NT2/D1 (cell line): ENCODE measurements at regions not wholly inside any gene's neighbourhood (a gene's known extent, or its start where the extent isn't known, plus 50 kb on each side); places are given as distances from the start of the nearest gene placed in this dataset.

Source experiments
- DNase-seq: peaks from one replicate; pipeline ENCODE4 v3.0.0-alpha.2; 2011; ENCODE audit warnings: low read depth, low spot score
- H3K27me3 ChIP-seq: 2 replicates; pipeline ENCODE4 v1.6.0; 2011; ENCODE audit warnings: mild to moderate bottlenecking; ENCODE audit not compliant: insufficient read length, insufficient read depth
- H3K36me3 ChIP-seq: 2 replicates; pipeline ENCODE4 v1.6.1; 2011; ENCODE audit warnings: mild to moderate bottlenecking, low read length, mixed read lengths; ENCODE audit not compliant: insufficient read depth, insufficient read length
- H3K4me1 ChIP-seq: 2 replicates; pipeline ENCODE4 v1.5.1; 2011; ENCODE audit not compliant: insufficient read depth, insufficient read length
- H3K4me3 ChIP-seq: 2 replicates; pipeline ENCODE4 v1.5.1; 2011; ENCODE audit warnings: low read depth; ENCODE audit not compliant: insufficient read length
- H3K9ac ChIP-seq: 2 replicates; pipeline ENCODE4 v1.6.0; 2011; ENCODE audit warnings: low read depth; ENCODE audit not compliant: insufficient read length
- H3K9me3 ChIP-seq: 2 replicates; pipeline ENCODE4 v1.5.1; 2011; ENCODE audit warnings: mild to moderate bottlenecking, low read length; ENCODE audit not compliant: insufficient read depth
- SUZ12 ChIP-seq: IDR thresholded peaks from 2 replicates; pipeline ENCODE4 v1.6.1; 2011; ENCODE audit not compliant: insufficient read length, insufficient read depth; ENCODE audit errors: extremely low read depth
- YY1 ChIP-seq: IDR thresholded peaks from 2 replicates; pipeline ENCODE4 v1.6.1; 2011; ENCODE audit not compliant: insufficient read length, insufficient read depth
- ZNF274 ChIP-seq: IDR thresholded peaks from 2 replicates; pipeline ENCODE4 v1.6.1; 2011; ENCODE audit warnings: mild to moderate bottlenecking, low read depth, low read length

- H3K36me3 ChIP-seq, result no peaks in the 10 kb centered on the region
- H3K4me1 ChIP-seq, result no peaks in the 10 kb centered on the region
- H3K9ac ChIP-seq, result no peak overlapping the region
Measured at GRCh38 chr1:198922638-198923430, 284.0 kb downstream of the PTPRC start.

GRCh38 chr1:198923993-198924392 is 285.2 kb downstream of the PTPRC start:
- no peaks in the 10 kb centered on the region for H3K36me3 ChIP-seq
- no peaks in the 10 kb centered on the region for H3K27me3 ChIP-seq
- TF ChIP-seq YY1 (no peak), SUZ12 (no peak), ZNF274 (no peak)
- no peak for DNase-seq
- no peak overlapping the region for H3K9ac ChIP-seq
- H3K4me3 ChIP-seq, result no peak overlapping the region
- no peaks in the 10 kb centered on the region for H3K4me1 ChIP-seq
- H3K9me3 ChIP-seq, result no peaks in the 10 kb centered on the region

More at GRCh38 chr1:198922638-198923430, 284.0 kb downstream of the PTPRC start:
- TF ChIP-seq SUZ12 (no peak), YY1 (no peak), ZNF274 (no peak)
- Histone ChIP-seq H3K9me3 (no peaks in the 10 kb centered on the region), H3K27me3 (no peaks in the 10 kb centered on the region), H3K4me3 (no peak overlapping the region)
- no peak for DNase-seq

GRCh38 chr1:198925567-198925966 is 286.7 kb downstream of the PTPRC start:
- H3K4me3 ChIP-seq, result no peak overlapping the region
- H3K9me3 ChIP-seq, result no peaks in the 10 kb centered on the region
- H3K9ac ChIP-seq, result no peak overlapping the region
- DNase-seq, result no peak
- H3K27me3 ChIP-seq, result no peaks in the 10 kb centered on the region
- TF ChIP-seq SUZ12 (no peak), YY1 (no peak), ZNF274 (no peak)
- H3K36me3 ChIP-seq, result no peaks in the 10 kb centered on the region
- no peaks in the 10 kb centered on the region for H3K4me1 ChIP-seq

DNA sequence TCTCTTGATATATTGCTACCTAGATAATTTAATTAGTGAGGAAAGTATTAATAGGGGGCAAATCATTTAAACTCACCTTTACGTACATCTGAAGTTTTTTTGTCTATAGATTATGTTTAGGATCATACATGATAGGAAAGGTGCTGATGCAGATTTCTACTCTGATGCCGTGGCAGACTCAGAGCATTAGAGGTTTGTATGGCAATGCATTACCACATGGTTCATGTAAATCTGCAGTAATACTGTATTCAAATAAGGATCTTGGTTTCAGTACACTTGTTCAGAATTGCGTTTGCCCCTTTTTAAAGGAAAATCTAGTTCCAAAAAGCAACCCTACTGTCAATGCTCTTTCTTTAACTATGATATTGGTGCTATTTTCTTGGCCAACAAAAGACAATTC is 288.3 kb downstream of the PTPRC start:
- no peak for DNase-seq
- TF ChIP-seq ZNF274 (no peak), SUZ12 (no peak), YY1 (no peak)
- Histone ChIP-seq H3K9me3 (no peaks in the 10 kb centered on the region), H3K27me3 (no peaks in the 10 kb centered on the region), H3K9ac (no peak overlapping the region), H3K36me3 (no peaks in the 10 kb centered on the region), H3K4me1 (no peaks in the 10 kb centered on the region), H3K4me3 (no peak overlapping the region)

DNA sequence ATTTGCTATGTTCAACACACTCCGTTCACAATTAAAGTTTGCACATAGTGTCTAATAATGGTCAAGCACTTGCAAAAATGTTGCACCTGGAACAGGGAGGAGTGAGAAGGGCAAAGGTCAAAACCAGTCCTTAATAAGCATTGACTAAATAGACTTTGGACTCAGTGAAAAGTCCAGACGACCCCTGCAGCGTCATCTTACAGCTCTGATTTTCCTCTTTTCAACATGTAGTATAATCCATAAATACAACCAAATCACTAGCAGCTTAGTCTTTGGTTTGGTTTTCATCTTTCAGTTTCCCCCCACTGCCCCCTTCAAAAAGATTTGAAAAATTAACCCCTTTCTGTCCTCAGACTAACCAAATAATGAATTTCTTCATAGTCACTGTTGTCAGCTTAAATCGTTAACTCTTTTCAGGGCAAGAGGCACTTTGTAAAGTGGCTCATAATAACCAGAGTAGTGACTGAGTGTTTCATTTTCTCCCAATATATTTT is 290.3 kb downstream of the PTPRC start:
- Histone ChIP-seq H3K4me1 (no peaks in the 10 kb centered on the region), H3K27me3 (no peaks in the 10 kb centered on the region), H3K9me3 (no peaks in the 10 kb centered on the region), H3K9ac (no peak overlapping the region), H3K4me3 (no peak overlapping the region), H3K36me3 (no peaks in the 10 kb centered on the region)
- TF ChIP-seq YY1 (no peak), ZNF274 (no peak), SUZ12 (no peak)
- DNase-seq, result no peak

- H3K9ac ChIP-seq, result no peak overlapping the region
- no peaks in the 10 kb centered on the region for H3K9me3 ChIP-seq
- no peaks in the 10 kb centered on the region for H3K36me3 ChIP-seq
- no peak for TF ChIP-seq YY1
- no peak for DNase-seq
- no peak overlapping the region for H3K4me3 ChIP-seq
- no peaks in the 10 kb centered on the region for H3K4me1 ChIP-seq
- no peaks in the 10 kb centered on the region for H3K27me3 ChIP-seq
Measured at GRCh38 chr1:198929961-198930599, 291.2 kb downstream of the PTPRC start.

DNA sequence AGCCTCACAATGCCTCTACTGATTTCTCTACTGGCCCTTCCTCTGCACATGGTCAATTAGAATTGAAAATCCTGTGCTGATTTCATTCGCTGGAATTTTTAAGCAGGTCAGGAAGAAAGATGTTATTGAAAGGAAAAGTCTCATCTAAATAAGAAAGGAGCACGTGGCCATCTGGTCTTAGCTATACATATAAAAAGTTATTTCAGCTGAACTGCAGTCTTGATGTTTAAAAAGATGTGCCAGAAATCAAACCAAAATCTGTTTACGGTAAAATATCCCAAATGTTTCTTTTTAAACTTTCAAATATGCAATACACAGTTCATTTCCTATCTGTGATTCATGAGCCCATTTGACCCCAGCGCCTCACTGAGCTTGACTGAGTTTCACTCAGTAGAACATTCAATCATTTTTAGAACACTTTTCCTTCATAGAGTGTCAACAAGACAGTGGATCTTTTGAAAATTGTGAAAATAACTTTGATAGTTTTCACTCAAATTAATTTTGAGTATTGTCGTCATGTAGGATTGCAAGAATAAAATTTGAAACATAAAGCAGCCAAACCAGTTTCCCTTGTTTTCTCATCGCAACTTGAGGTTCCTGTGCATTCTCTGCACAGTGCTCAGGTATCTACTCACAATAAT is 293.6 kb downstream of the PTPRC start:
- Histone ChIP-seq H3K27me3 (no peaks in the 10 kb centered on the region), H3K4me1 (no peaks in the 10 kb centered on the region), H3K36me3 (no peaks in the 10 kb centered on the region), H3K4me3 (no peak overlapping the region), H3K9ac (no peak overlapping the region), H3K9me3 (no peaks in the 10 kb centered on the region)
- TF ChIP-seq YY1 (no peak), SUZ12 (no peak), ZNF274 (no peak)
- DNase-seq, result no peak
